ENCODE measurements at regions not wholly inside any gene's neighbourhood (a gene's known extent, or its start where the extent isn't known, plus 50 kb on each side); places are given as distances from the start of the nearest gene placed in this dataset.

GRCh38 chr7:145489609-145490008 lies 627.0 kb upstream of the CNTNAP2 start:
- peaks cover 13 to 22% of the 10 kb centered on the region in 2 donors for H3K9me3 ChIP-seq (replicated peaks in 1 of 2; ENCODE audit: control insufficient read depth in 1 of 2, insufficient read depth in 1 of 2, low read length in 2 of 2)
- no peak overlapping the region for H3K9ac ChIP-seq (ENCODE audit: insufficient read depth, low read length, poor library complexity, severe bottlenecking)
- H3K27ac ChIP-seq (ENCODE audit: low read depth in 1 of 2, low read length in 2 of 2) = no peak overlapping the region
- H3K36me3 ChIP-seq (replicated peaks in 1 of 2; ENCODE audit: control insufficient read depth in 1 of 2, insufficient read depth in 2 of 2, low read length in 2 of 2) = no peaks in the 10 kb centered on the region
- peaks cover 0 to 25% (median 7%) of the 10 kb centered on the region in 7 donors for H3K9me3 Mint-ChIP-seq
- no peaks in the 10 kb centered on the region for H4K20me1 ChIP-seq (ENCODE audit: insufficient read depth, low read length)
- H3K4me1 Mint-ChIP-seq = no peaks in the 10 kb centered on the region
- H3K27me3 Mint-ChIP-seq (ENCODE audit: low read depth in 3 of 3) = no peaks in the 10 kb centered on the region
- H3K4me3 Mint-ChIP-seq = no peak overlapping the region
- H3K36me3 Mint-ChIP-seq = no peaks in the 10 kb centered on the region
- no peak overlapping the region for H2AFZ ChIP-seq (ENCODE audit: insufficient read depth, low read depth, low read length, poor library complexity, severe bottlenecking)
- H3K27ac Mint-ChIP-seq = no peak overlapping the region
- H3K4me1 ChIP-seq (ENCODE audit: control insufficient read depth in 1 of 2, insufficient read depth in 2 of 2, low read length in 2 of 2) = no peaks in the 10 kb centered on the region
- no peaks in the 10 kb centered on the region for H3K79me2 ChIP-seq (ENCODE audit: insufficient read depth, low read length)
- no peak for DNase-seq
- intact Hi-C loops (cut with micrococcal nuclease) = no loop called here
- no peak for TF ChIP-seq CTCF (IDR thresholded peaks at IDR 0.05)
- H3K27me3 ChIP-seq (ENCODE audit: control insufficient read depth in 2 of 2, insufficient read depth in 2 of 2, low read length in 2 of 2) = no peaks in the 10 kb centered on the region
- no peak overlapping the region for H3K4me3 ChIP-seq (replicated peaks in 1 of 3; ENCODE audit: low read depth in 2 of 3, low read length in 3 of 3)
- no peak overlapping the region for H3K4me2 ChIP-seq (replicated peaks; ENCODE audit: extremely low read depth, low read length, poor library complexity, severe bottlenecking)

GRCh38 chr7:145488816-145489215 lies 627.8 kb upstream of the CNTNAP2 start:
- no peak for TF ChIP-seq CTCF (IDR thresholded peaks at IDR 0.05)
- no peaks in the 10 kb centered on the region for H3K4me1 Mint-ChIP-seq
- DNase-seq = no peak
- Histone ChIP-seq H3K79me2 (ENCODE audit: insufficient read depth, low read length) (no peaks in the 10 kb centered on the region), H3K4me3 (replicated peaks in 1 of 3; ENCODE audit: low read depth in 2 of 3, low read length in 3 of 3) (no peak overlapping the region), H4K20me1 (ENCODE audit: insufficient read depth, low read length) (no peaks in the 10 kb centered on the region), H2AFZ (ENCODE audit: insufficient read depth, low read depth, low read length, poor library complexity, severe bottlenecking) (no peak overlapping the region), H3K4me2 (replicated peaks; ENCODE audit: extremely low read depth, low read length, poor library complexity, severe bottlenecking) (no peak overlapping the region), H3K27ac (ENCODE audit: low read depth in 1 of 2, low read length in 2 of 2) (no peak overlapping the region), H3K9me3 (replicated peaks in 1 of 2; ENCODE audit: control insufficient read depth in 1 of 2, insufficient read depth in 1 of 2, low read length in 2 of 2) (peaks cover 13 to 21% of the 10 kb centered on the region in 2 donors), H3K27me3 (ENCODE audit: control insufficient read depth in 2 of 2, insufficient read depth in 2 of 2, low read length in 2 of 2) (no peaks in the 10 kb centered on the region), H3K36me3 (replicated peaks in 1 of 2; ENCODE audit: control insufficient read depth in 1 of 2, insufficient read depth in 2 of 2, low read length in 2 of 2) (no peaks in the 10 kb centered on the region), H3K9ac (ENCODE audit: insufficient read depth, low read length, poor library complexity, severe bottlenecking) (no peak overlapping the region), H3K4me1 (ENCODE audit: control insufficient read depth in 1 of 2, insufficient read depth in 2 of 2, low read length in 2 of 2) (no peaks in the 10 kb centered on the region)
- H3K27ac Mint-ChIP-seq = no peak overlapping the region
- WGBS (ENCODE audit: insufficient coverage) = 0% methylated on average over 1 of the region's 2 CpGs
- no peak overlapping the region for H3K4me3 Mint-ChIP-seq
- intact Hi-C loops (cut with micrococcal nuclease) = no loop called here
- H3K27me3 Mint-ChIP-seq (ENCODE audit: low read depth in 3 of 3) = no peaks in the 10 kb centered on the region
- peaks cover 0 to 25% (median 7%) of the 10 kb centered on the region in 7 donors for H3K9me3 Mint-ChIP-seq
- no peaks in the 10 kb centered on the region for H3K36me3 Mint-ChIP-seq
